Amniotic stem cell (primary cell): ENCODE measurements at regions not wholly inside any gene's neighbourhood (a gene's known extent, or its start where the extent isn't known, plus 50 kb on each side); places are given as distances from the start of the nearest gene placed in this dataset.
"Not testable (repeated sequence)": the region's sequence is repeated elsewhere in the genome, so short reads cannot be mapped to it uniquely, and the experiment has no call there.

ENCODE experiments used
- DNase-seq: peaks from one replicate; lab custom pipeline; 2025; lab: John Stamatoyannopoulos, UW

DNA sequence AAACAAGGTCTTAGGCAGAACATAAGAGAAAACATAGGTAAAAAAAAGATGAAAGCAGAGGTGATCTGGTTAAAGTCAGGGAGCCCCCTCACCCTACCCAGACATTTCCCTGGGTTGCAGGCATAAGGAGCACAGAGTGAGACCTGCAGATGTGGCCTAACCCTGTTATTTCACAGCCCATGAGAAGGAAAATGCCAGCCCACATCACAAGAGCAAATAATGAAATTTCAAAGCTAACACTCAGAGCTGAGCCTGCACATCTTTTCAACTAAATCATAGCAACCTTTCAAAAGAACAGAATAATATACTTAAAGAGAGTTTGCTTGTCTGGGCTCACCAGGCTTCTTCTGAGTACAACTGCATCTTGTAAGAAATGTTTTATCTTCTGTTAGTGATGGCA, 295.4 kb downstream of the RPAP3 start:
- DNase-seq = no peak

DNA sequence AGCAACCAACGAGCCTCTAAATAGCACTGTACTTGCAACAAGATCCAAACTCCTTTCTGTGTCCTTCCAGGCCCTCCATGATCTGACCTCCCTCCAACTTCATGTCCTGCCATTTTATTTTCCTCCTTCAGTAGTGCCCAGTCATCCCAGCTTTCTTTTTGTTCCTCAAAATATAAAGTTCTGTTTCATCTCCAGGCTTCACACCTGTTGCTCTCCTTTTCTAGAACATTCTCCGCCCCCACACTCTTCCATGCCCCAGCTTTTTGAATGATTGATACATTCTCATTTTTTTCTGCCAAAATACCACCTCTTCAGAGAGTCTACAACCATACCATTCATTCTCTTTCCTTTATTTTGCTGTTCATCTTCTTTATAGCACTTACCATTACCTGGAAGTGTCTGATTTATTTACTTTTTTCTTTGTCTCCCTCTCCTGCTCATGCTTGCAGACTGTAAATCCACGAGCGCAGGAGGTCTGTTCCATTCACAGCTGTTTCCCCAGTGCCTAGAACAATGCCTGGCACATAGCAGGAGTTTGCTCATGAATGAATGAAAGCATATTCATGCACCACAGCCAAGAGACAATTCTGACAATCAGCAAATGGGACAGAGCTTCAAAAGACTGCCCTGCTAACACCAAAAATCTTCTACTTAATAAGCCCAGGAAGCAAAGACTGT, 296.4 kb downstream of the RPAP3 start:
- no peak for DNase-seq

DNA sequence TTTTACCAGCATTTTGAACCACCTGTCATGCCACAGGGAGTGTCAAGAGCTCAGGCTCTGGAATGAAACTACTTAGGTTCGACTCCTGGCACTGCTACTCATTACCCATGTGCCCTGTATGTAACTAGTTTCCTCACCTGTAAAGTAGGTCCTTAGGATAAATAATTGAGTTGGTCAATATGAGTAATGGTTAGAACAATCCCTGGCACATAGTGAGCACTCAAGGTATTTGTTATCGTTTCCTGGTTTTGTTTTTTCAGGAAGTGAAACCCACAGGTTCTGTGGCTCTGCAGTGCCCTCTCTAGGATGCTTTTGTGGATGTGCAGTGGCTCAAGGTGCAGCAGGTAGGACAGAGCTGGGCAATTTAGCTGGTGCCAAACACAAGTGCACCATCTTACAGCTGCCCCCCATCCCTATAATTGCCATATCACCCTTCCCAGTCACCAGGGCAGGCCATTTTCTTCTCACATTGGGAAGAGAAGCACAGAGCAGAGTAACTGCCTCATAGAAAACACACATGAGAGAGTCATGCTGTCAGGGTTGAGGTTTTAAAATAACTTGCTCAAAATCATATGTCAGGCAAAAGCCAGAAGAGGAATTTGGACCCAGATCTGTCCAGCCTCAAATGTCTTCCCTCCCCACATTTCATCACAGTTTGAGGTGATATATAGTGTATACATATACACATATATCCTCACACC, 297.5 kb downstream of the RPAP3 start:
- no peak for DNase-seq

DNA sequence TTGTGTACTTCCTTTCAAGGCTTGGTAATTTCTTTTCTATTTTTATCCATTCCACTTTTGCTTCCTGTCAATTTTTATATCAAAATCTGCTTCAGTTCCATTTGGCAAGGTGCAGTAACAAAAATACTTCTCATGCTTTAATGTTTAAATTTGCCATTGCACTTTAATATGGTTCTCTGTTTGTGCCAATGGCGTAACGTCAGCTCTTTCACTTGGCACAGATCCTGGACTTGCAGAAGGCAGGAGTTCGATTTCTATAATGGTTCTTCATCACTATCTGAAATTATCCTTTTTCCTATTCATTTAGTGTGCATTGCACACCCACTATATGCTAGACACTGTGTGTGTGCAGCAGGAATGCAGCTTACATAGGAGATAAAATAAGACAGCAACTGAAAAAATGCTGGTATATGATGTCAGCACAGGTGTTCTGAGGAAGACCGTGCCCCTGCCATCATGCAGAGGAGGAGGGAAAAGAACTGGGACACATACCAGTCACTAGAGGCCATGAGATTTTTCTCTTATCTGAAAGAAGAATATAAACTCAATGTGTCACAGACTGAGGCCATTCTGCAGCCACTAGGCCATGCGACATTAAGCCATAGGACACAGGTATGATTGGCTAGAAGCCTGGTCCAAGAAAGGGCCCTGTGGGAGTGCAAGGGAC, 298.2 kb downstream of the RPAP3 start:
- no peak for DNase-seq

DNA sequence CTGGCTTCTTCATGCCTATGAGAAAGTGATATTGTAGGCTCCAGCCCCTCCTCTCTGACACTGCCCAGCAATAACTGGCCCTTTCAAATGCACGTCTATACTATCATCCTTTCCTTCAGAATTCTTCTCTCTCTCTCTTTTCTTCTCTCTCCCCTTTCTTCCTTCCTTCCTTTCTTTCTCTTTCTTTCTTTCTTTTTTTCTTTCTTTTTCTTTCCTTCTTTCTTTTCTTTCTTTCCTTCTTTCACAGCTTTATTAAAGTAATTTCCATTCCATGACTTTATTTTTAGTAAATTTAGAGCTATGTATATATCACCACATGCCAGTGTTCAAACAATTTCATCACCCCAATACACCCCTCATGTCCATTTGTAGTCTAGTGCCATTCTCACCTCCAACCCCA, 302.1 kb downstream of the RPAP3 start:
- DNase-seq = no peak

DNA sequence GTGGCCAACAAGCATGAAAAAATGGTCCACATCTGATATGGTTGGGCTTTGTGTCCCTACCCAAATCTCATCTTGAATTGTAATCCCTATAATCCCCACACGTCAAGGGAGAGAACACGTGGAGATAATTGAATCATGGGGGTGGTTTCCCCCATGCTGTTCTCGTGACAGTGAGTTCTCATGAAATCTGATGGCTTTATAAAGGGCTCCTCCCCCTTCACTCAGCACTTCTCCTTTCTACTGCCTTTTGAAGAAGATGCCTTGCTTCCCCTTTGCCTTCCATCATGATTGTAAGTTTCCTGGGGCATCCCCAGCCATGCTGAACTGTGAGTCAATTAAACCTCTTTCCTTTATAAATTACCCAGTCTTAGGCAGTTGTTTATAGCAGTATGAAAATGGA, 304.6 kb downstream of the RPAP3 start:
- not testable (repeated sequence) for DNase-seq

DNA sequence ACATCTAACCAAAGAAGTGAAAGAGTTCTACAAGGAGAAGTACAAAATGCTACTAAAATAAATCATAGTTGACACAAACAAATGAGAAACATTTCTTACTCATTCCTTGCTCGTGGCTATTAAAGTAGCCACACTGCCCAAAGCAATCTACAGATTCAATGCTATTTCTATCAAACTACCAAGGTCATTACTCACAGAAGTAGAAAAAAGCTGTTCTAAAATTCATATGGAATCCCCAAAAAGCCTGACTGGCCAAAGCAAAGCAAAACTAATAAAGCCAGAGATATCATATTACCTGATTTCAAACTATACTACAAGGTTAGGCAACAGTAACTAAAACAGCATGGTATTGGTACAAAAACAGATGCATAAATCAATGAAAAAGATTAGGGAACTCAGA, 305.6 kb downstream of the RPAP3 start:
- no peak for DNase-seq

DNA sequence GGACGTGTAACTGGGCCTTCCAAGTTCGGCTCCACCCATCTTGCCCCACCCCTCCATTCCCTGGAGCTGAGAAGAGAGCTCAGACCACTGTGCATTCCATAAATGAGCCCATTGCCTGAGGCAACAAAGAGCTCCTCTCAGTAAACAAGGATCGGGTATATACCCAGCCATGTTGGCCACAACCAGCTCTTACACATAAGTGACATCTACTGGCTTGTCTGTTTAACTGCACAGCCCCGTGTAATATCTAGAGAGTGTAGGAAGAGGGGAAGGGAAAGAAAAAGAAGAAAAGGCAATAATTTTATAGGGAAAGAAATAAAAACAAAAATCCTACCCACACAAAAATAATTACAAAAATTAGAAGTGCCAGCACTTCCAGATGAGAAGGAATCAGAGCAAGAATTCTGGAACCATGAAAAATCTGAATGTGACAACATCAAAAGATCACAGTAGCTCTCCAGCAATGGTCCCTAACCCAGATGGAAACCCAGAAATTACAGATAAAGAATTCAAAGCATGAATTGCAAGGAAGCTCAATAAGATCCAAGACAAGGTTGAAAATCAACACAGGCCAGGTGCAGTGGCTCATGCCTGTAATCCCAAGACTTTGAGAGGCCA, 308.1 kb downstream of the RPAP3 start:
- peak; percentile 58 for DNase-seq

DNA sequence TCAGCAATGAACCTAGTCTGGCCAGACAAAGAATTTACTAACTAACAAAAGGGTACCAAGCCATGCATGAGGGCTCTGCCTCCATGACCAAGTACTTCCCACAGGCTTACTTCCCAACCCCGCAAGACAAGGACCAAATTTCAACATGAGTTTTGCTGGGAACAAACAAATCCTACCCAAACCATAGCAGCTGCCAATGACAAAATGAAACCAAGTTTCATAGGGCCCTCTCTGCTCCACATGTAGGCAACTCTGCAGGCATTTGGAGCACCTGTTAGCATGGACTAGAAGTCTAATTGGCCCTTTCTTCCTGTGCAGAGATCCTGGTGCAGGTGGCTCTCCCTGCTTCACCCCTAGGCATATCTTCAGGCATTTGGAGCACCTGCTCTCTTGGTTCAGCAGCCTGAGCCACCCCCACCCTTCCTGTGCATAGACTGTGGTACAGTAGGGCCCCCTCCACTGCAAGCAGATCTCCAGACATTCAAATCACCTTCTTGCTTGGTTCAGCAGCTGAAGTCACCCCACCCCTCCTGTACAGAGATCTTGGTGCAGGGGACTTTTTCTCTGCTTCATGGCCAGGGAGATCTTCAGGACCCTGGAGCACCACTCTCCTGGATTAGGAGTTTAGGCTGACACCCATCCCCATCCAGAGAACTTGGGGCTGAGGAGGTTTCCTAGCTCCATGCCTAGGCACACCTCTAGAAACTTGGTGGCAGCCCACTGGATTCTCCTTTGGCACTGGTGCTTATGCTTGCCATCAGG, 308.7 kb downstream of the RPAP3 start:
- DNase-seq = no peak

DNA sequence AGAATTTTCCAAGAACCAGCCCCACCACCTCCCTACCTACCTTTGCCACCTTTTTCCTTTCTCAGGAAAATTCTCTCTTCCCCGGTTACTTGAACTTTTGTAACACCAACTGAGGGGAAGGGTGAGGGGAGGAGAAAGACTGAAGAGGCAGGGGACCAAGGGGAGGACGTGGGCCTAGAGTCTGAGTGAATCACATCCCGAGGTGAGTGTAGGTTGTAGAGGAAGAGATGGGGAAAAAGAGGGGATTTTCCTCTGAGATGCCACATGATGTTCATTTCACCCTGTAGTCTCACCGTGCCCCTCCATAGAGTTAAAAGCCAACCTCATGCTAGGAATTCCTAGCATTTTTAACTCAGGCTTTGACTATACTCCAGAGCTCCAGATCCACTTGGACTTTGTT, 311.8 kb downstream of the RPAP3 start:
- DNase-seq = no peak

DNA sequence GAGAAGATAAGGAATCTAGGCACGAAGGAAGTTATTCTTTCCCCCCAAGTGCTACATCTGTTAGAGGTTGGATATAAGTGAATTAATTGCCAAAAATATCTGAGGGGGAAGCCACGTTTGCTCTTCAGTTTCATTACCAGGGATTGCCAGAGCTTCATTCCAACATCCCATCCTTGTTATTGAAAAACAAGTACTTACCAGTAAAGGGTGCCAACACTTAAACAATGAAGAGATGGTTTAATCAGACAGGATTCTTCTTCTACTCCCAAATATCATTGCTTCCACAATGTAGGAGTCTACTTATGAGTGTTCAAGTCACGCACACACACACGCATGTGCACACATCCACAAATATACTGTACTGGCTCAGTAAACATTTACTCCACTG, 312.4 kb downstream of the RPAP3 start:
- no peak for DNase-seq

DNA sequence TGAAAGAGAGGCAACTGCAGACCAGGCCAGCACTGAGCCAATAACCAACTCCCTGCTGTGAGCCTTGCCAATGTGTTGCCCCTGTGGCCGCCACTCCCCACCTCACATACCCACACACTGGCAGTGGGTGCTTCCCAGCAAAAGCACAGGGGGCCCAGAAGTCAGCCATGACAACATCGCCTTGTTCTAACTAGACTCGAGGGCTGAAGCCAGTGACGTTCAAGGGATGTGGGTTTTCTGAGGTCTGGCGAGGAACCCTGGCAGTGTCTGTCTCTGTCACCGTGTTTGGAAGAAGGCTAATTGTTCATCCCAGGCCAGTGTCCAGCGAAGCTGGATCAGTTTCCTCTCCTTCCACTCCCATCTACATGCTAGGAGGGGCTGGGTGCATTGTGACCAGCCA, 311.8 kb upstream of the AMIGO2 start:
- no peak for DNase-seq

DNA sequence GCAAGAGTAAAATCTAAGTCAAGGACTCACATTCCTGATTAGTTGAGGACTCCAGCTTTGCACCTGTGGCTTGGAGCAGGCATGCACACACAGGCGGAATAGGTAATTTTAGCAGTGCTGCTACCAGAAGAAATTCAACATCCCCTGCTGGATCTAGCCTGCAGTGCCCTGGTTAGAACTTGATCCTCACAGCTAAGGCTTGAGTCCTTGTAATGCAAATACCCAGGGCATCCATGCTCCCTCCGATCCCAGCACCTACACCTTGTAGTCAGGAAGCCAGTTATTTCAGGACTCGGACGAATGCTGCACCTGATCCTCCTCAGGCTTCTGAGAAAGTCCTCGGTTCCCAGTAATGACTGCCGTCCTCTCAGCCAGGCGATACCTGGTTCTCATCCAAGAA, 309.0 kb upstream of the AMIGO2 start:
- no peak for DNase-seq

DNA sequence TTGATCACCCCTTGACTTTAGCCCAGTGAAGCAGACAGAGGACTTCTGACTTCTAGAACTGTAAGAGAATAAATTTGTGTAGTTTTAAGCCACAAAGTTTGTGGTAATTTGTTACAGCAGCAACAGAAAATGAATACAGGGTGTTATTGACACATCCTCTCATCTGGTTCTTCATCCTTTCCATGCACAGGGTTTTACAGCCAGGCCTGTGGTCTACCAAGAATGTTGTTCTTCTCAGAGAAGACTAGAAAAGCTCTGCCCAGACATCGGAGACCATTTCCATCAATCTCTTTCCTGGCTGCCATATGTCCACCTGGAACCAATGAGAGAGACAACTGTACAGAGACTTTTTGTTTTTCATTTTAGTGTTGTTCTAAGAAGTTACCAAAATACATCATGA, 308.2 kb upstream of the AMIGO2 start:
- DNase-seq = no peak

DNA sequence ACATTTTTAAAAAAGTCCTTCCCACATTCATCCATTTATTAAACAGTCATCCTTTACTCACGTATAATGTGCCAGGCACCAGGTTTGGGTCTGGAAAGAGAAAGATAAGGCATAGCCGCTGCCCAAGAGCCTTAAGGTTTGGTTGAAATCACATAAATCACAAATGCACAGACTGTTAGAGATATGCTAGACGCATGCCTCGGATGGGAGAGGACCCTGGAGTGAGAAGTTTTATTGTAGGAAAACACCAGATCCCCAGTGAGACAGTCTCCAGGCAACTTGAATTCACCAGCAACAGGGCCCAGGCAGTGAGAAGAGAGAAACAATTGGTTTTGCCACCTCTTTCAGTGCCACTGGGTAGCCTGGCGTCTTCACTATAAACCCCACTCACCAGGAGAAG, 305.9 kb upstream of the AMIGO2 start:
- DNase-seq = no peak

DNA sequence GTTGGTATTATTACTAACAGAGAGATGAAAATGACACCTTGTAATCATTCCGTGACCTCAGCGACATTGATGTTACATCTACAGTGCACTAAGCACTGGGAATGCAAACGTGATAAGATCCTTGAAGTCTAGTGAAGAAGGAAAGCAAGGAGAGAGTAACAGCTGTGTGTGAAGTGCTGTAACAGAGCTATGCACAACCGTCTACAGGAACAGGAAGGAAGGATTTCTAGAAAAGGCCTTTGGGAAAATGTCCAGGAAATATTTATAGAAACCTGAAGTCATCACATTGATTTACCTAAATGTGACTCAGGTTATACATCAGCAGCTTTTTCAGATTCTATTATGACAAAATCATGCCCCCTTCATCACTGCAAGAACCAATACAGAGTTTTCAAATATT, 304.2 kb upstream of the AMIGO2 start:
- DNase-seq = no peak

DNA sequence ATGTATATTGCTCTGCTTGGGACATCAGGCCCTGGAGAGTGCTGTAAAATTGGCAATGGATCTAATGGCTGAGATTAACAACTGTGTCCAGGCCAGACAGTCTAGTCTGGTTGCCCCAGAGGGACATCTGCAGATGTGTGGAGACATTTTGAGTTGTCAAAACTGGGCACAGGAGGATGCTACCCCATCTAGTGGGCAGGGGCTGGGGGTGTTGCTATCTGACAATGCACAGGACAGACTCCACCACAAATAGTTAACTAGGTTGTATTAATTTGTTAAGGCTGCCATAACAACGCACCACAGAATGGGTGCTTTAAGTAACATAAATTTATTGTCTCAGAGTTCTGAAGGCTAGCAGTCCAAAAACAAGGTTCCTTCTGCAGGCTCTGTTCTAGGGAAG, 302.5 kb upstream of the AMIGO2 start:
- no peak for DNase-seq

DNA sequence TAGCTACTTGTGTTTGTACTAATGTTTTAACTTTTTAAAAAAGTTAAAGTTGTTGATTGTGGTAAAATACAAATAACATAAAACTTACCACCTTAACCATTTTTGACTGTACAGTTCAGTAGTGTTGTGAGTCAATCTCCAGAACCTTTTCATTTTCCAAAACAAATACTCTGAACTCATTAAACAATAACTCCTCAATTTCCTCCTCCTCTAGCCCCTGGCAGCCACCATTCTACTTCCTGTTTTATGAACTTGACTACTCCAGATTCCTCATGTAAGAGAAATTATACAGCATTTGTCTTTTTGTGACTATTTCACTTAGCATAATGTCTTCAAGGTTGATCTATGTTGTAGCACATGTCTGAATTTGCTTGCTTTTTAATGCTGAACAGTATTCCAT, 299.1 kb upstream of the AMIGO2 start:
- no peak for DNase-seq

DNA sequence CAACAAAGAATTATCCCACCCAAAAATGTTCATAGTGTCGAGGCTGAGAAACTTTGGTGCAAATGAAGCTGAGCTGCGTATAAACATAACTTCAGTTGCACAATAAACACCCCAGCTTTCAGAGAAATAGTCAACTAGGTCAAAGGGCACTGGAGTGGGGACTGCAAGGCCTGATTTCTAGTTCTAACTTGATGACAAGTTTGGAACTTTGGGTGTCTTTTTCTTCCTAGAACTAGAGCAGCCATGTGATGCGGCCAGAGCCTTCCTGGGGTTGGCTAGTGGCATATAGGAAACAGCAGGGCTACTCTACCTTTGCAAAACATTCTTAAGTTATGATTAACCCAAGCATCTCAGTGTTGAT, 298.4 kb upstream of the AMIGO2 start:
- DNase-seq = no peak

DNA sequence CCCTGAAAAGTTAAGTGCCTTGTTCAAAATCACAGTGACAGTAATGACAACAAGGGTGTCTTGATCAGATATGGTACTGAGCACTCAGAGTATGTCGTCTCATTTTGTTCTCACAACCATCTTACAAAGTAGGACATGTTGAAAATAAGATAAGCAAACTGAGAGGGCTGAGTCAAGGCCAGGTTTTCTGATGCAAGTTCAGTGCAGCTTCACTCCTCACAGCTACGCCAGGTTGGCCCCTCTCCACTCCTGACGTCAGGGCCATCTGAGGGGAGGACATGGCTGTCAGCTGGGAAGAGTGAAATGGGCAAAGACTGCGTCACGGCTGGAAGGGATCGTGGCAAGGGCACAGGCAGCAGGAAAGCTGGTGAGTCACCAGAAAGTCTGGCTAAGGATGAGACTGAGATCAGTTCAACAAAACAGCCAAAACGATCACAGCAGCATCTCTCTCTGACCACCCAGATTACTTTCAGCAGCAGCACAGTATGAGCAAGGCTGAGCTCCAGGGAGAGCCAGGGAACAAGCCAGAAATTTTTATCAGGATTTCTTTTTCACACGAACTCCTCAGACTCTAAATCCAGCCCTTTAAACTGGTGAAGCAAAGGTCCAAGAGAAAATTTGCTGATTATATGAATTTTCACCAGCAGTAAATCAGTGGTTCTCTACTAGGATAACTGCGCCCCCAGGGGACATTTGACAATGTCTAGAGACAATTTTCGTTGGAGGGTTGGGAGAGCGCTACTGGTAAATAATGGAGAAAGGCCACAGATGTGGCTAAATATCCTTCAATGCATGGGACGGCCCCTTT, 297.9 kb upstream of the AMIGO2 start:
- DNase-seq = peak; percentile 85

DNA sequence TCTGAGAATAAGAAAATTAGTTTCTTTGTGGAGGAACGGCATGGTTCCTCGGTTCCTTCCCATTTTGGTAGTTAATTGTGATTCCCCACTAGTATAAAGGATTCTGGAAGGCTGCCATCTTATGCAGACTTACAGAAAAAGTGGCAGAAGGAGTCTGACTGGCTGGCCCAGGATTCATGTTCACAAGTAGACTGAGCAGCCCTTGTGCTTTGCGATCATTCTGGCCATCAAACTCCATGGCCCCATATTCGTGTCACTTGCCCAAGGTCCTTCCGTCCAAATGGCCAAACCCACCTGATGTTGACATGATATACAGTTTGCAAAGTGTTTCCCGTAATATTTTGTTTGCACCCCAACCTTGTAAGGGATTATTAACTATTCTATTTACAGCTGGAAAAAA, 297.2 kb upstream of the AMIGO2 start:
- DNase-seq = no peak
